ENCODE measurements at regions not wholly inside any gene's neighbourhood (a gene's known extent, or its start where the extent isn't known, plus 50 kb on each side); places are given as distances from the start of the nearest gene placed in this dataset.

DNA sequence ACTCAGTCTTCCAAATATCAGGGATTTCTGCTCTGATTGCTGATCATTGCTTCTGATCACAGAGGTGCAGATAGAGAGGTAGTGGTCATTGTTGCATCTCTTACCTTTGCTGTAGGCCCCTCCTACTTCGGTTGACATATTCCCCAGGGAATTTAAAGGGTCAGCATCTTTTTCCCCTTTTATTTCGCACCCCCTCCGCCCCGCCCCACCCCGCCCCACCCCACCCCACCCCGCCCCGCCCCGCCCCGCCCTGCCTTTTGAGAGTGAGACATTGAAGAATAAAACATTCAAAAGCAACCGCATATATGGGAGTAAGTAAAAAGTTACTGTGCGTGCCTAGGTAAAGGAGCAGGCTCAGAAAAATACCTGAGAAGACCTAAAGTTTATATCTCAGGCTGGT lies 463.9 kb downstream of the BTG1 start:
- Histone ChIP-seq H3K4me1 (ENCODE audit: insufficient read depth, low read length, poor library complexity, severe bottlenecking) (no peaks in the 10 kb centered on the region), H3K36me3 (ENCODE audit: insufficient read depth, low read length, poor library complexity, severe bottlenecking) (no peaks in the 10 kb centered on the region), H3K27me3 (replicated peaks; ENCODE audit: insufficient read depth, low read depth, low read length, poor library complexity) (no peaks in the 10 kb centered on the region), H3K27ac (ENCODE audit: low read depth, low read length, poor library complexity, severe bottlenecking) (no peak overlapping the region), H3K4me3 (ENCODE audit: low read depth, low read length, poor library complexity, severe bottlenecking) (no peak overlapping the region), H3K9me3 (ENCODE audit: low read depth, low read length, poor library complexity, severe bottlenecking) (no peaks in the 10 kb centered on the region)
- DNase-seq (ENCODE audit: low spot score), result no peak
- ChIA-PET CTCF (no interaction called here), POLR2A (ENCODE audit: low non-redundant PET) (no interaction called here)
- BruUV-seq (replicated peaks), result no TSS peak
- intact Hi-C loops (cut with micrococcal nuclease; ENCODE audit: unreplicated experiment), result no loop called here
- TF ChIP-seq EZH2 (IDR thresholded peaks at IDR 0.05; ENCODE audit: borderline replicate concordance, low read depth, low read length, poor library complexity, severe bottlenecking), result no peak
- TF ChIP-seq, protein P1, sequence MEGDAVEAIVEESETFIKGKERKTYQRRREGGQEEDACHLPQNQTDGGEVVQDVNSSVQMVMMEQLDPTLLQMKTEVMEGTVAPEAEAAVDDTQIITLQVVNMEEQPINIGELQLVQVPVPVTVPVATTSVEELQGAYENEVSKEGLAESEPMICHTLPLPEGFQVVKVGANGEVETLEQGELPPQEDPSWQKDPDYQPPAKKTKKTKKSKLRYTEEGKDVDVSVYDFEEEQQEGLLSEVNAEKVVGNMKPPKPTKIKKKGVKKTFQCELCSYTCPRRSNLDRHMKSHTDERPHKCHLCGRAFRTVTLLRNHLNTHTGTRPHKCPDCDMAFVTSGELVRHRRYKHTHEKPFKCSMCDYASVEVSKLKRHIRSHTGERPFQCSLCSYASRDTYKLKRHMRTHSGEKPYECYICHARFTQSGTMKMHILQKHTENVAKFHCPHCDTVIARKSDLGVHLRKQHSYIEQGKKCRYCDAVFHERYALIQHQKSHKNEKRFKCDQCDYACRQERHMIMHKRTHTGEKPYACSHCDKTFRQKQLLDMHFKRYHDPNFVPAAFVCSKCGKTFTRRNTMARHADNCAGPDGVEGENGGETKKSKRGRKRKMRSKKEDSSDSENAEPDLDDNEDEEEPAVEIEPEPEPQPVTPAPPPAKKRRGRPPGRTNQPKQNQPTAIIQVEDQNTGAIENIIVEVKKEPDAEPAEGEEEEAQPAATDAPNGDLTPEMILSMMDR (conservative IDR thresholded peaks at IDR 0.05; ENCODE audit: low read depth, low read length), result no peak

DNA sequence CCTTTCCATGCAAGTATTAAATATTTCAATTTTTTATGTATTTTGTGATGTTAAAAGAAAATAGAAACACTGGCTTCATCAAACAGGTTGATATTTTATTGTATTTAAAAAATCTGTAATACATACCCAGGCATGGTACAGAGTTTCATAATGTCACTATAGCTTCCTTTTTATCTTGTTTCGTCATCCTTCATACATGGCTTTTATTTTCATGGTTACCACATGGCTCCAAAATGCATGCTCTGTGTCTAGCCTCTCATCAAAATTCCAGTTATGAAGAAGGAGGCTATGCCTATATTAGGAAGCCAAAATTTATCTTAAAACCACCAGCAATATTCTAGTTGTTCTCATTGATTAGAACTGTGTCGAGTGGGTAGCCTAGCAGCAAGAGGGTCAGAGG lies 464.8 kb downstream of the BTG1 start:
- no TSS peak for BruUV-seq (replicated peaks)
- Histone ChIP-seq H3K9me3 (ENCODE audit: low read depth, low read length, poor library complexity, severe bottlenecking) (no peaks in the 10 kb centered on the region), H3K4me3 (ENCODE audit: low read depth, low read length, poor library complexity, severe bottlenecking) (no peak overlapping the region), H3K36me3 (ENCODE audit: insufficient read depth, low read length, poor library complexity, severe bottlenecking) (no peaks in the 10 kb centered on the region), H3K27me3 (replicated peaks; ENCODE audit: insufficient read depth, low read depth, low read length, poor library complexity) (no peaks in the 10 kb centered on the region), H3K27ac (ENCODE audit: low read depth, low read length, poor library complexity, severe bottlenecking) (no peak overlapping the region), H3K4me1 (ENCODE audit: insufficient read depth, low read length, poor library complexity, severe bottlenecking) (no peaks in the 10 kb centered on the region)
- intact Hi-C loops (cut with micrococcal nuclease; ENCODE audit: unreplicated experiment), result no loop called here
- DNase-seq (ENCODE audit: low spot score), result no peak
- TF ChIP-seq, protein P1 (conservative IDR thresholded peaks at IDR 0.05; ENCODE audit: low read depth, low read length), result no peak
- TF ChIP-seq EZH2 (IDR thresholded peaks at IDR 0.05; ENCODE audit: borderline replicate concordance, low read depth, low read length, poor library complexity, severe bottlenecking), result no peak
- ChIA-PET POLR2A (ENCODE audit: low non-redundant PET) (no interaction called here), CTCF (no interaction called here)

DNA sequence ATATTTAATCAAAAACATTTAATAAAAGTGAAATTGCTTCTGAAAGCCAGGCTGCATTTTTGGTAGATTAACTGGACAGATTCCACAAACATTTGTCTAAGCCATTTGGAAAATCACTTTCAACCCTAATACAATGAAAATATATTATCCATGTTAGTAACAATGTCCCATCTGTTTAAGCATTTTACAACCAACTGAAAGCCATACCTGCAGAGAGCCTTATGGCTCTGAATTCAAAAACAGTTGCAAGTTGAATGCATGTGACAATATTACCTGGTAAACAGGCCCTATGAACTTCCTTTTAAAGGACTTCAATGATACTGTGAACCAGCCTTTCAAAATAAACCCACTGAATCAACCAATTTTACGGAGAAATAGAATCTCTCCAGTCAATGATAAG lies 468.1 kb downstream of the BTG1 start:
- POLR2A ChIA-PET (ENCODE audit: low non-redundant PET), result no interaction called here
- Histone ChIP-seq H3K9me3 (ENCODE audit: low read depth, low read length, poor library complexity, severe bottlenecking) (no peaks in the 10 kb centered on the region), H3K36me3 (ENCODE audit: insufficient read depth, low read length, poor library complexity, severe bottlenecking) (no peaks in the 10 kb centered on the region), H3K4me3 (ENCODE audit: low read depth, low read length, poor library complexity, severe bottlenecking) (no peak overlapping the region), H3K27me3 (replicated peaks; ENCODE audit: insufficient read depth, low read depth, low read length, poor library complexity) (no peaks in the 10 kb centered on the region), H3K27ac (ENCODE audit: low read depth, low read length, poor library complexity, severe bottlenecking) (no peak overlapping the region), H3K4me1 (ENCODE audit: insufficient read depth, low read length, poor library complexity, severe bottlenecking) (no peaks in the 10 kb centered on the region)
- no TSS peak for BruUV-seq (replicated peaks)
- intact Hi-C loops (cut with micrococcal nuclease; ENCODE audit: unreplicated experiment), result no loop called here
- TF ChIP-seq, protein P1 (conservative IDR thresholded peaks at IDR 0.05; ENCODE audit: low read depth, low read length), result no peak
- TF ChIP-seq EZH2 (IDR thresholded peaks at IDR 0.05; ENCODE audit: borderline replicate concordance, low read depth, low read length, poor library complexity, severe bottlenecking), result no peak
- no peak for DNase-seq (ENCODE audit: low spot score)
- CTCF ChIA-PET, result no interaction called here

All from A673 (cell line).